Upper lobe of right lung (tissue), 1 donor: ENCODE measurements at regions not wholly inside any gene's neighbourhood (a gene's known extent, or its start where the extent isn't known, plus 50 kb on each side); places are given as distances from the start of the nearest gene placed in this dataset.
"Not testable (repeated sequence)": the region's sequence is repeated elsewhere in the genome, so short reads cannot be mapped to it uniquely, and the experiment has no call there.

ENCODE experiments used
- ATAC-seq: fragments of 200-7000 bp; cut with Tn5 transposase; one replicate; pipeline ENCODE4 v1.9.1; 2020; ENCODE audit warnings: mild to moderate bottlenecking, moderate library complexity
- DNase-seq: peaks from one replicate; pipeline ENCODE4 v3.0.0-alpha.2; 2020
- H3K27ac ChIP-seq: fragments of 200-600 bp; one replicate; pipeline ENCODE4 v1.8.0; 2022
- H3K27me3 ChIP-seq: fragments of 200-600 bp; one replicate; pipeline ENCODE4 v1.8.0; 2022; ENCODE audit warnings: mild to moderate bottlenecking
- H3K36me3 ChIP-seq: fragments of 200-600 bp; one replicate; pipeline ENCODE4 v1.8.0; 2022
- H3K4me1 ChIP-seq: fragments of 200-600 bp; one replicate; pipeline ENCODE4 v1.8.0; 2022
- H3K4me3 ChIP-seq: fragments of 200-600 bp; one replicate; pipeline ENCODE4 v1.8.0; 2022; ENCODE audit warnings: mild to moderate bottlenecking
- H3K9me3 ChIP-seq: fragments of 200-600 bp; one replicate; pipeline ENCODE4 v1.8.0; 2022
- intact Hi-C: fragments of 100-400 bp; cut with DNase I; formaldehyde crosslinking; loops from one replicate; pipeline ENCODE4 v1.11.0; 2022
- TF ChIP-seq, protein P1 (sequence below): fragments of 200-600 bp; IDR thresholded peaks from one replicate; pipeline ENCODE4 v1.8.0; 2022; ENCODE audit warnings: antibody characterized with exemption
- donor health status: DM: no; HTN: yes; CAD: no; lungs with severe emphysema.

DNA sequence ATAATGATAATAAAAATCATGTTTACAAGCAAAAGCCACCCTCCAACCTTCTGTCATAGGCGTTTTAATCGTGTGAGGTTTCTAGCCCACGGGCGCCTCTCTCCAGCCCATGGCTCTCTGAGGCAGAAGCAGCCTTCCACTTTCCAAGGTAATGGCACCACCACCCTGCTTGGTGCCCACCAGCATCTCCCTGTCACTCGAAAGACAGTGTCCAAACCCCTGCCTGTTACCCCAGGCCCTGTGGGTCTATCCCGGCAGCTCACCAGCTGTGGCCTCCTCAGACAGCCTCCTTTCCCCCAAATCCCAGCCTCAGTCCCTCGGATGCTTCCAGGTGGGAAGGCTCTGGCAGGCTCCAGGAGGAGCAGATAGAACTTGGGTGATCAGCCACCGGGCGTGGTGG, 123.8 kb upstream of the LPCAT1 start:
- H3K4me1 ChIP-seq: peaks cover 4% of the 10 kb centered on the region
- no peaks in the 10 kb centered on the region for H3K36me3 ChIP-seq
- ATAC-seq (no peak), DNase-seq (peak; percentile 43)
- H3K27ac ChIP-seq: no peak overlapping the region
- peaks cover 33% of the 10 kb centered on the region for H3K27me3 ChIP-seq
- TF ChIP-seq, protein P1, sequence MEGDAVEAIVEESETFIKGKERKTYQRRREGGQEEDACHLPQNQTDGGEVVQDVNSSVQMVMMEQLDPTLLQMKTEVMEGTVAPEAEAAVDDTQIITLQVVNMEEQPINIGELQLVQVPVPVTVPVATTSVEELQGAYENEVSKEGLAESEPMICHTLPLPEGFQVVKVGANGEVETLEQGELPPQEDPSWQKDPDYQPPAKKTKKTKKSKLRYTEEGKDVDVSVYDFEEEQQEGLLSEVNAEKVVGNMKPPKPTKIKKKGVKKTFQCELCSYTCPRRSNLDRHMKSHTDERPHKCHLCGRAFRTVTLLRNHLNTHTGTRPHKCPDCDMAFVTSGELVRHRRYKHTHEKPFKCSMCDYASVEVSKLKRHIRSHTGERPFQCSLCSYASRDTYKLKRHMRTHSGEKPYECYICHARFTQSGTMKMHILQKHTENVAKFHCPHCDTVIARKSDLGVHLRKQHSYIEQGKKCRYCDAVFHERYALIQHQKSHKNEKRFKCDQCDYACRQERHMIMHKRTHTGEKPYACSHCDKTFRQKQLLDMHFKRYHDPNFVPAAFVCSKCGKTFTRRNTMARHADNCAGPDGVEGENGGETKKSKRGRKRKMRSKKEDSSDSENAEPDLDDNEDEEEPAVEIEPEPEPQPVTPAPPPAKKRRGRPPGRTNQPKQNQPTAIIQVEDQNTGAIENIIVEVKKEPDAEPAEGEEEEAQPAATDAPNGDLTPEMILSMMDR: no peak
- H3K9me3 ChIP-seq: no peaks in the 10 kb centered on the region
- no peak overlapping the region for H3K4me3 ChIP-seq
- intact Hi-C loops: loop anchor here (10.0 kb wide), 1 partner anchor 463 kb away; no protein-coding TSS in a partner anchor

DNA sequence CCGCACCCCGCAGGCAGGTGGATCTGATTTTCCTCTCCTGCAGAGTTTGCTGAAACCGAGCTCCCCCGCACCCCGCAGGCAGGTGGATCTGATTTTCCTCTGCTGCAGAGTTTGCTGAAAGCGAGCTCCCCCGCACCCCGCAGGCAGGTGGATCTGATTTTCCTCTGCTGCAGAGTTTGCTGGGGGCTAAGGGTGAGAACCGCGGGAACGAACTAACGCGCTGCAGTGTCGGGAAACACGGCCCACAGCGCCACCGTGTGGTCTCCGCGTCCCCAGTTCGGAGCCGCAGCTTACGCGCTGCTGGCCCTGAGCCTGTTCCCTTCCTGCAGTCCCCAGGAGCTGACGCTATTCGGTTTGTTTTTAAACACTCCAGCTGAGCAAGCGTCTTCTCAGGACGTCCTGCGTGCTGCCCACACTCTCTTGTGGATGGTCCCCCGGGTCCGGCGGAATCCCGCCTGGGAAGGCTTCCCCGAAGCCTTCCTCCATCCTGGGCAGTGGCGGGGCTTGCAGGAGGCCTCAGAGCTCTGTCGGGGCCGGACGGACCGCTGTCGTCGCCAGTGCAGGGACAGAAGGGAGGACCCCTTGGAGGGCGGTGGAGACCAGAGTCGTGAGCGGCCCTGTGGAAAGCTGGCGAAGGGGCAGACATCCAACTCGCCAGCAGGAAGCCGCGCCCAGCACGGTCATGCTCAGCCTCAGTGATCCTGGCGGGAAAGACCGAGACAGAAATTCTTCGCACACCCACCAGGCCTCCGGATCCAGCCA, 121.2 kb upstream of the LPCAT1 start:
- intact Hi-C loops: loop anchor here (10.0 kb wide), 1 partner anchor 460 kb away; no protein-coding TSS in a partner anchor
- Histone ChIP-seq H3K36me3 (no peaks in the 10 kb centered on the region), H3K4me3 (peak overlapping the region; percentile 30)

DNA sequence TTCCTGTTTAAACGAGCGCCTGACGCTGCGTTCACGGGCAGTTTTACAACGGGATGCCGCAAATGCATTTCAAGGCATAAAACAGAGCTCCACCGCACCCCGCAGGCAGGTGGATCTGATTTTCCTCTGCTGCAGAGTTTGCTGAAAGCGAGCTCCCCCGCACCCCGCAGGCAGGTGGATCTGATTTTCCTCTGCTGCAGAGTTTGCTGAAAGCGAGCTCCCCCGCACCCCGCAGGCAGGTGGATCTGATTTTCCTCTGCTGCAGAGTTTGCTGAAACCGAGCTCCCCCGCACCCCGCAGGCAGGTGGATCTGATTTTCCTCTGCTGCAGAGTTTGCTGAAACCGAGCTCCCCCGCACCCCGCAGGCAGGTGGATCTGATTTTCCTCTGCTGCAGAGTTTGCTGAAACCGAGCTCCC, 120.6 kb upstream of the LPCAT1 start:
- intact Hi-C loops: loop anchor here (10.0 kb wide), 1 partner anchor 460 kb away; no protein-coding TSS in a partner anchor
- not testable (repeated sequence) for H3K27ac ChIP-seq, ATAC-seq, H3K36me3 ChIP-seq, H3K4me3 ChIP-seq, H3K9me3 ChIP-seq, H3K4me1 ChIP-seq, DNase-seq
- peaks cover 21% of the 10 kb centered on the region for H3K27me3 ChIP-seq

More for the DNA sequence above, 121.2 kb upstream of the LPCAT1 start:
- ATAC-seq (peak; percentile 96), DNase-seq (peak; percentile 91)
- Histone ChIP-seq H3K4me1 (peaks cover 4% of the 10 kb centered on the region), H3K9me3 (no peaks in the 10 kb centered on the region), H3K27me3 (peaks cover 22% of the 10 kb centered on the region), H3K27ac (no peak overlapping the region)
- TF ChIP-seq, protein P1: peak; percentile 82

DNA sequence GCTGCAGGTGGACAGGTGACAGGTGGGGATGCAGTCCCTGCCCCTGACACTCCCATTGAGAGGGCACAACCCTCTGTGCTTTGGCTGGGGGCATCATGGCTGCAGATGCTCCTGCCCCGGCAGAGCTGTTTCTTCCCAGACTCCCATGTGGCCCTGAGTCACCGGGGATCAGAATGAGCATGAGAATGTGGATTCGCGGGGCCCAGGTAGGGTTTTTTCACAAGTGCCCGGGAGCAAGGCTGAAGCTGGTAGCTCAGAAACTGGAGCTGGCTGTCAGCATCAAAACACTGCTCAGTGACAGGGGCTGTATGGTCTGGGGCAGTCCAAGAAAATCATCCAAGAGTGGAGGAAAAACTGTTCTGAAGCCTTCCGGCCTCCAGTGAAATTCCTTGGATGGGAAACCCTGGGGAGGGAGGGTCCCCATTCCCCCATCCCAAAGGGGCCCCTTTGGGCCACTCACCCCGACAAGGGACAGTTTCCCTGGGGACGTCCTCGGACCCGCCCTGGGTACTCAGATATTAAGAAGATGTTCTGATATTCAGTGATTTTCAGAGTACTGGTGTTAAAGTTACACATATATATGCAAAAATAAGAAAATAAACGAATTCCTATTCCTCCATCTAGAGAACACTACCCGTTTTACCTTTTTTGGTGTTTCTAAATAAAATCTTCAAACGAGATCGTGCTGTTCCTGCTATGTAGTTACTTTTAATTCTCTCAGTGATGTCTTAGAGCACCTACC, 120.1 kb upstream of the LPCAT1 start:
- Histone ChIP-seq H3K4me1 (peaks cover 4% of the 10 kb centered on the region), H3K27me3 (peaks cover 21% of the 10 kb centered on the region), H3K9me3 (no peaks in the 10 kb centered on the region), H3K4me3 (no peak overlapping the region), H3K27ac (no peak overlapping the region), H3K36me3 (no peaks in the 10 kb centered on the region)
- intact Hi-C loops: loop anchor here (10.0 kb wide), 1 partner anchor 459 kb away; no protein-coding TSS in a partner anchor
- ATAC-seq (no peak), DNase-seq (peak; percentile 40)
- TF ChIP-seq, protein P1: no peak

DNA sequence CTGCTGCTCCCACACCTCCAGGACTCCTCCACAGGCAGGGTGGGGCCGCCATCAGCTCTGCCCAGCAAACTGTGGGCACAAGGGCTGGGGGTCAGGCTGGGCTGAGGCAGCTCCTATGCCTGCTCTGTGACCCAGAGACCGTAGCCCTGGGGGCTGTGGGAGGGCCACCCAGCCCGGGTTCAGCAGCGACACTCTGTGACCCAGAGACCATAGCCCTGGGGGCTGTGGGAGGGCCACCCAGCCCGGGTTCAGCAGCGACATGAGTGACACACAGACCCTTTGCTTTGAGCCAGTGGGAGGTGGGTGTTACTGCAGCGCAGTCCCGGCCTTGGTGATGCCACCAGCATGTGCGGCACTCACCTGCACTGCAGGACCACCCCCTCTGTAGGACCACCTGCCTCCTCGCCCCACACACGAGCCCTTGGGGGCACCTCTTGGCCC, 118.9 kb upstream of the LPCAT1 start:
- Histone ChIP-seq H3K27me3 (peaks cover 21% of the 10 kb centered on the region), H3K36me3 (no peaks in the 10 kb centered on the region), H3K4me1 (peaks cover 4% of the 10 kb centered on the region), H3K4me3 (no peak overlapping the region), H3K9me3 (no peaks in the 10 kb centered on the region), H3K27ac (no peak overlapping the region)
- intact Hi-C loops: loop anchor here (10.0 kb wide), 1 partner anchor 458 kb away; no protein-coding TSS in a partner anchor
- DNase-seq (peak; percentile 59), ATAC-seq (no peak)
- TF ChIP-seq, protein P1: no peak

DNA sequence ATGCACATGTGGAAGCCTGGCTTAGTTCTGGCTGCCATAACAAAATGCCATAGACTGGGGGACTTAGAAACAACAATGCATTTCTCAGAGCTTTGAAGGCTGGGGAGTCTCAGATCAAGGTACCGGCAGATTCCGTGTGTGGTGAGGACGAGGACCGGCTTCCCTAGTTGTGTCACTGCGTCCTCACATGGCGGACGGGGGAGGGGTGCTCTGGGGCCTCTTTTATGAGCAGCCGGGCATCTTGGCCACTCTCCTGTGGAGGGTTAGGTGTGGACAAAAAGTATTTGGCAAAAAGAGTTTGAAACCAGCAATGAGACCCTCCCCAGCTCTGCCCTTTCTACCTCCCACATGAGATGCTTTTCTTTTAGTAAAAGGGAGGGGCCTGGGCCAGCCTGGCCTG, 118.5 kb upstream of the LPCAT1 start:
- Histone ChIP-seq H3K27me3 (peaks cover 21% of the 10 kb centered on the region), H3K9me3 (no peaks in the 10 kb centered on the region), H3K4me1 (peaks cover 4% of the 10 kb centered on the region), H3K27ac (no peak overlapping the region), H3K36me3 (no peaks in the 10 kb centered on the region), H3K4me3 (no peak overlapping the region)
- TF ChIP-seq, protein P1: no peak
- DNase-seq (peak; percentile 31), ATAC-seq (no peak)
- intact Hi-C loops: loop anchor here (10.0 kb wide), 1 partner anchor 457 kb away; no protein-coding TSS in a partner anchor
